Embryonic facial prominence (tissue), 1 donor: ENCODE measurements at regions not wholly inside any gene's neighbourhood (a gene's known extent, or its start where the extent isn't known, plus 50 kb on each side); places are given as distances from the start of the nearest gene placed in this dataset.
"Not testable (repeated sequence)": the region's sequence is repeated elsewhere in the genome, so short reads cannot be mapped to it uniquely, and the experiment has no call there.

Source experiments
- DNase-seq: peaks from one replicate; pipeline ENCODE4 v3.0.0-alpha.2; 2016; ENCODE audit errors: extremely low spot score

GRCh38 chr7:49479936-49480544 is 293.4 kb upstream of the VWC2 start:
- DNase-seq, result no peak

DNA sequence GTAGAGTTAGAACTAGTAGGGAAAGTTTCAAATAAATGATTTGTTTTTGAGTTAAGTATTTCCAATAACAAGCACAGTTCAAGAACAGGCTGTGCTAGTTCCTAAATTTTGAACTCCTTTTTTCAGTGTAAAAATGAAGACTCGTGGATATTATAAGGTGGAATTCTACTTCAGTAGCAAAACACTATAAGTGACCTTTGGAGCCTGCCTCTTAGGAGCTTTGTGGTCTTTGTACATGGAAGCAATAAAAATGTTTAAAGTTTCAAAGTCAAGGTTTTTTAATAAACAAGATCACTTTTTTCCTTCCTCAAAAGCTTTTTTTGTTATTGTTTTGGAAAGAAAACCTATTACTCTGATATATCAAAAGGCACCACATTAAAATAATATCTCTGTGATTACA is 292.4 kb upstream of the VWC2 start:
- DNase-seq, result no peak

DNA sequence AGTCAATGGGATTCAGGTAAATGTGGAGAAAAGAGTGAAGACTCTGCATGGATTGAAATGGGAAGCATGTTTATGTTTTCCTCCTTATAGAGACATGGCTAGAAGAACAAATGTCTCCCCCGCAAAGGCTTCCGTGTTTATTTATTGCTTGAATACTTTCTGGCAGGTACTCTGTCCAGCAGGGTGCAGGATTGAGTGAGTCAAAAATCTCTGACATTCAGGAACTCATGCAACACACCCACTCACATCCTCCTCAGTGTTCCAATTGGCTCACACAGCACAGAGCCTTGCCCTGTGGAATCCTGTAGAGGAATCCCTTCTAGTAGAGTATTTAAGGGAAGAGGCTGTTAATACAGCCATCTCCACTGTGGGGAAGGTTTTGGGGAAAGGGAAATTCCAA is 290.3 kb upstream of the VWC2 start:
- no peak for DNase-seq

DNA sequence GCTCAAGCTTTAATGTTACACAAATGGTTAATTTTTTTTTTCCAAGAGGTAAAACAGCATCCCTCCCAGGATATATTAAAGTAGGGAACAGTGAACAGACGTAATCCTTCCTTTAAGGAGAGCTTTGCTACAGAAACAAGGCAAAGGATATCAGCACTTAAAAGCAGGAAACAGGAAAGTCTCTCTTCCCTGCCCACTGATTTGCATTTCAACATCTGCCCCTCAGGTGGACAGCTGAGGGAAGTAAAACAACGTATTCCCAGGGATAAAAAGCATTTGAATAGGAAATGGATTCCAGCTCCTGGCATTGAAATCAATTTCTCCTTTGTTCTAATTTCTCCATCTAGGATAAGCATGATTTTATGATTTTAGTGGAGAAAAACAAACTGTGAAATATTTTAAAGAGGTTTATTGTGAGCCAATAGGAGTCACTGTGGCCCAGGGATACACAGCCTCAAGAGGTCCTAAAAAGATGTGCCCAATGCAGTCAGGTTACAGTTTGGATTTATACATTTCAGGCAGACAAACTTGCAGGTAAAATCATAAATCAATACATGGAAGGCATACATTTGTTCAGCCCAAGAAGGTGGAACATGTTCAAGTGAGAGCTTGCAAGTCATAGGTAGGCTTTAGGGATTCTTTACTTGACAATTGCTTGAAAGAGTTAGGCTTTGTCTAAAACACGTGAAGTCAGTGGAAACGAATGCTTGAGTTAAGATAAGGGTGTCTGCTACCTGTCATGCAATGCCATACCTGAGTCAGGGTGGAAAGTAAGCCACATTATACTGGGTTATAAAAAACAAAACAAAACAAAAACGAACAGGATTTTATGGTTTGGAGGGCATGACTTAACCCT is 286.2 kb upstream of the VWC2 start:
- no peak for DNase-seq

GRCh38 chr7:49487830-49488140 is 285.7 kb upstream of the VWC2 start:
- DNase-seq, result no peak

GRCh38 chr7:49488573-49488972 is 284.9 kb upstream of the VWC2 start:
- no peak for DNase-seq

DNA sequence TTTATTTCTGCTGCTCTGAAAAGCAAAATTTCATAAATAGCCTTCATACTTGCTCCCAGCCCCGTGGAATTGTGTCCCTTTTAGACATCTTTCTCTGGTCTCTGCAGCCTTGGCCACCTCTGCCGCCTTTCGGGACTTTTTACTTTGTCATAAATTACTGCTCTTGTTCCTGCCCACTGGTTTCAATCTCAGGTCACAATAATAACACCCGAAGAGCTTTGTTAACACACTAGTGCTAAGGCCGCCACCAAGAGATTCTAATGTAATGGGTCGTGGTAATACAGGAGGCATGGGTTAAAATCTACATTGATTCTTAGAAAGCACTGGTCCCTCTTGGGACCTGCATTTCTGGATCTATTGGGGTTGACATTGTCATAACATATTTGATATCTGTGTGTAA is 276.0 kb upstream of the VWC2 start:
- no peak for DNase-seq

DNA sequence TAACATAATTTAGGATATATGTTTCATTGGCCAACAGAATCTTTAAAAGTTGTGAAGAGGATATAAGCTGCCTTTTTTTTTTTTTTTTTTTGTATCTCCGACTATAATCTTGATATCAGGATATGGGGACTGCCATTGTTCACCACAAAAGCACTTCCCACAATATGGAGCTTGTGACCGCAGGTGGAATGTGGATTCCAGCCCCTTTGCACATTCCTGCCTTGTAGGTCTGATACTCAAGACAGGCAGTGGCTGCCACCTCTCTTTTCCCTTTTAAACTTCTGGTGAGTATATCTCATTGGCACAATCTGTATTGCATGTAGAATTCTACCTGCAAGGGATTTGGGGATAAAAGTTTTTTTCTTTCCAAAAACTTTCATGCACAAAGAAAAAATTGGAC is 272.7 kb upstream of the VWC2 start:
- no peak for DNase-seq

DNA sequence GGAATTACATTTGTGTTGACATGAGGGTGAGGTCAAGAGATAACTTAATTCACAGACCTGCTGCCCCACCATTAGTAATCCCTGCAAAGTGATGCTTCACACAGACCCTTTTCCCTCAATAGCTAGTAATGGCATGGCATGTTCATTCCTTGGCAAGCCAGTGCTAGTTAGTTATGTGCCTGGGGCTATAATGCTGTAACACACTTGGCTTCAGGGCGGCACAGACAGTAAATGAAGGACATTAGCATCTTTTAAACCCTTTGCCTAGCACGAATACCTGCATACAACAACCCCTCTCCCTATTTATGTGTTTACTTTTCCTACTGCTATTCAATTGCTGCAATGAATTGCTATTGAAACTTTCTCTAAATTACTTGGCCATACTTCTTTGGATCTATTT is 266.2 kb upstream of the VWC2 start:
- DNase-seq, result not testable (repeated sequence)

GRCh38 chr7:49513911-49514310 is 259.5 kb upstream of the VWC2 start:
- DNase-seq, result no peak

GRCh38 chr7:49520951-49521350 is 252.5 kb upstream of the VWC2 start:
- no peak for DNase-seq

DNA sequence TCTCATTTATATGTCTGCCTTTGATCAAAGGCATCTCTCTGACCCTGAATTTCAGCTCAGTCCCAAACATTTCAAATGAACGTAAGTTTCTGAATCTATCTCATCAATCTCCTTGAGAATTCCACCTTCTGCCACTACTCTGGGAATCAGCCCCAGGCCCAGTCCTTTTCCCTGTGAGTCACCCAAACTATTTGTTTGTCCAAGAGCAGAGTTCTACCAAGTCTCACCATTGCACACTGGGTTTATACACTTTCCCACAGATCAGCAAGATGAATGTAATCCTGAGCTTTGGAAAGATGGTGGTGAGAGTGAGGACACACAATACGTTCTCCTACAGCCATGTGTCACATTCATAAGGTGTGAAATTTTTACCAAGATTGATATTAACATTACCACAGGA is 251.3 kb upstream of the VWC2 start:
- no peak for DNase-seq

- DNase-seq, result no peak
These were observed 249.6 kb upstream of the VWC2 start for GRCh38 chr7:49523870-49524269.

DNA sequence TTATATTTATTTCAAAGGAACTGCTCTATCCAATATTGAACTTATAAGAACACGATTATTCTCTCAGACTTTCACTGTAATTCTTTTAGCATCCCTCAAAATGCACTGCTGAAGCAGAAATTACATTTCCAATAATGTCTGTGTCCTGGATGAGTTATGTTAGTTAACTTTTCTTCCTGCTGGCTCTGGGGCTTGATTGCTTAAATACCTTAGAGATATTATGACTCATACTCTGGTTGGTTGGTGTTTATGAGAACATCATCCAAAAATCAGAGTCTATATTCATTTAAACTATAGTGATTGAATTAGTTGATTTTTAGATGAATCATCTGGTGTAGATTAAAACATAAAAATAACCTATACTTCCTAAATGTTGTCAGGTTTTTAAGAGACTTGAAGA is 246.3 kb upstream of the VWC2 start:
- no peak for DNase-seq

DNA sequence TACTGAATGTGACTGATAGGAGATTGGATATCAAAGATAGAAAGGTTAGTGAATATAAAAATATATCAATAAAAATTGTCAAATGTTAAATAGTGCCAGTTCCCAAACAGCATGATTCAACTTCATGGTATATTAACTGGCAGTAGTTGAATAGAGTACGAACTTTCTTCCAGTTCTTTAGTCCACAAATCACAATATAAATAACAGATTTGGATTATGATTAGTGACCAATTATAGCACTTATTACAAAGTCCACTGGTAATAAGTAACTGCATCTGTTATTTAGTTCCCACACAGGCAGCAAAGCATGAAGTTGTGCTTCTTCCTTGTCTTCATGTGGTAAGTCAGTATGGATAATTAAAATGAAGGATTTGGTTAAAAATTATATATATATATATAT is 243.0 kb upstream of the VWC2 start:
- DNase-seq, result no peak

- DNase-seq, result no peak
These were observed 209.6 kb upstream of the VWC2 start for GRCh38 chr7:49563693-49564378.

DNA sequence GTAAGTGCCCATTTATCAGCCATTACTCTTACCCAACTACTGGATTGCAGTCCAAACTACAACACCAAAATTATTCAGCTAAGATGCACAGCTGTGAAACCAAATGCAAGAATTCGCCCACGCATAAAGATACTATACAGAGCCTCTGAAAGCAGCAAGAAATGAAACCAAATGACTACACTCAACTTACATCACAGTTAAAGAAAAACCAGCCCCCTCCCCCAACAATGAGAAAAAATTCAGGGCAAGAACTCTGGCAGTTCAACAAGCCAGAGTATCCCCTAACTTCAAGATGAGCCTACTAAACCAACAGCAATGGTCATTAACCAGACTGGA is 209.1 kb upstream of the VWC2 start:
- no peak for DNase-seq

GRCh38 chr7:49577576-49577975 is 195.9 kb upstream of the VWC2 start:
- DNase-seq, result no peak

GRCh38 chr7:49579408-49579807 is 194.0 kb upstream of the VWC2 start:
- no peak for DNase-seq

GRCh38 chr7:49580000-49580399 is 193.4 kb upstream of the VWC2 start:
- no peak for DNase-seq

GRCh38 chr7:49580761-49581160 is 192.7 kb upstream of the VWC2 start:
- no peak for DNase-seq

- no peak for DNase-seq
These were observed 190.0 kb upstream of the VWC2 start for GRCh38 chr7:49583440-49583839.
